Neuronal stem cell (in vitro differentiated cells): ENCODE measurements at regions not wholly inside any gene's neighbourhood (a gene's known extent, or its start where the extent isn't known, plus 50 kb on each side); places are given as distances from the start of the nearest gene placed in this dataset.

Experiments
- DNase-seq: peaks from one replicate; pipeline ENCODE4 v3.0.0-alpha.2; 2013; ENCODE audit warnings: low spot score
- H2AFZ ChIP-seq: one replicate; pipeline ENCODE4 v1.6.1; 2013; ENCODE audit warnings: mild to moderate bottlenecking, low read length, inconsistent platforms
- H2AK5ac ChIP-seq: 2 replicates; pipeline ENCODE4 v1.6.1; 2013; ENCODE audit warnings: low read depth, mild to moderate bottlenecking, inconsistent platforms, low read length, moderate library complexity, mixed read lengths
- H2BK120ac ChIP-seq: 2 replicates; pipeline ENCODE4 v1.6.1; 2013; ENCODE audit warnings: low read depth, mild to moderate bottlenecking, inconsistent platforms, low read length, moderate library complexity, mixed read lengths
- H2BK12ac ChIP-seq: one replicate; pipeline ENCODE4 v1.6.1; 2013; ENCODE audit warnings: low read length, inconsistent platforms
- H2BK15ac ChIP-seq: 2 replicates; pipeline ENCODE4 v1.6.1; 2013; ENCODE audit warnings: mild to moderate bottlenecking, low read length, inconsistent platforms, mixed read lengths
- H2BK5ac ChIP-seq: one replicate; pipeline ENCODE4 v1.6.1; 2013; ENCODE audit warnings: inconsistent platforms, mild to moderate bottlenecking, low read length, moderate library complexity
- H3K14ac ChIP-seq: one replicate; pipeline ENCODE4 v1.6.1; 2013; ENCODE audit warnings: low read length, inconsistent platforms
- H3K18ac ChIP-seq: 2 replicates; pipeline ENCODE4 v1.6.1; 2013; ENCODE audit warnings: low read length, inconsistent platforms
- H3K23ac ChIP-seq: 2 replicates; pipeline ENCODE4 v1.6.1; 2013; ENCODE audit warnings: low read depth, mild to moderate bottlenecking, mixed read lengths, low read length, inconsistent platforms; ENCODE audit not compliant: poor library complexity
- H3K27ac ChIP-seq: replicated peaks from 3 replicates; pipeline ENCODE4 v1.5.1; 2013; ENCODE audit warnings: low read length, inconsistent platforms
- H3K27me3 ChIP-seq, 3 experiments: 2 replicates each; pipeline ENCODE4 v1.6.1; 2013; ENCODE audit warnings: low read length in 3 of 3, mild to moderate bottlenecking in 2 of 3, inconsistent platforms in 1 of 3, low read depth in 1 of 3, mixed read lengths in 1 of 3, moderate library complexity in 1 of 3; ENCODE audit not compliant: control insufficient read depth in 3 of 3, insufficient read depth in 3 of 3
- H3K36me3 ChIP-seq, 2 donors: replicated peaks in 1 of 2; 2 replicates each; pipeline ENCODE4 v1.6.1; 2013; ENCODE audit warnings: low read length in 2 of 2; ENCODE audit not compliant: control insufficient read depth in 2 of 2, insufficient read depth in 2 of 2
- H3K4ac ChIP-seq: 2 replicates; pipeline ENCODE4 v1.6.1; 2013; ENCODE audit warnings: inconsistent platforms, mild to moderate bottlenecking, low read length, moderate library complexity
- H3K4me1 ChIP-seq, 2 donors: 1 replicate in 1 of 2; 2 replicates in 1 of 2; pipeline ENCODE4 v1.6.1; 2013; ENCODE audit warnings: low read length in 2 of 2, low read depth in 1 of 2; ENCODE audit not compliant: control insufficient read depth in 2 of 2, insufficient read depth in 1 of 2
- H3K4me2 ChIP-seq: one replicate; pipeline ENCODE4 v1.6.1; 2013; ENCODE audit warnings: mild to moderate bottlenecking, low read length, inconsistent platforms; ENCODE audit not compliant: insufficient read depth, poor library complexity, severe bottlenecking
- H3K4me3 ChIP-seq, 2 donors: 2 replicates each; pipeline ENCODE4 v1.5.1; 2013; ENCODE audit warnings: low read length in 2 of 2, mild to moderate bottlenecking in 2 of 2, inconsistent platforms in 1 of 2, moderate library complexity in 1 of 2
- H3K79me1 ChIP-seq: one replicate; pipeline ENCODE4 v1.6.1; 2013; ENCODE audit warnings: low read depth, mild to moderate bottlenecking, inconsistent platforms, low read length, moderate library complexity
- H3K9ac ChIP-seq: one replicate; pipeline ENCODE4 v1.6.1; 2013; ENCODE audit warnings: mild to moderate bottlenecking, low read depth, low read length, inconsistent platforms; ENCODE audit not compliant: poor library complexity
- H3K9me3 ChIP-seq, 2 donors: replicated peaks in 1 of 2; 2 replicates each; pipeline versions ENCODE3 to v1.6.1; 2013; ENCODE audit warnings: low read length in 2 of 2, mild to moderate bottlenecking in 2 of 2, inconsistent platforms in 1 of 2, low read depth in 1 of 2, mixed read lengths in 1 of 2, moderate library complexity in 1 of 2; ENCODE audit not compliant: control insufficient read depth in 2 of 2, insufficient read depth in 1 of 2
- H4K8ac ChIP-seq: one replicate; pipeline ENCODE4 v1.6.1; 2013; ENCODE audit warnings: low read depth, mild to moderate bottlenecking, inconsistent platforms, low read length, moderate library complexity
- H4K91ac ChIP-seq: one replicate; pipeline ENCODE4 v1.6.1; 2013; ENCODE audit warnings: low read length, low read depth, mild to moderate bottlenecking, inconsistent platforms; ENCODE audit not compliant: poor library complexity
- WGBS, 2 donors: extraction: QIAGEN DNeasy Blood & Tissue Kit; methylation state at CpG; one replicate each; pipeline ENCODE4 v1.1.7; 2013; ENCODE audit warnings: missing lambda C conversion rate in 2 of 2, mixed read lengths in 1 of 2; ENCODE audit not compliant: insufficient read length in 2 of 2, insufficient replicate concordance in 1 of 2; ENCODE audit errors: extremely low coverage in 2 of 2; 5-methylcytosine and 5-hydroxymethylcytosine counted together

- no peaks in the 10 kb centered on the region for H3K36me3 ChIP-seq
- no peak overlapping the region for H4K91ac ChIP-seq
These were observed 542.4 kb upstream of the C16orf82 start for GRCh38 chr16:26524281-26524680.

GRCh38 chr16:26524846-26525245 lies 541.9 kb upstream of the C16orf82 start:
- Histone ChIP-seq H3K4me2 (no peak overlapping the region), H3K9ac (no peak overlapping the region), H3K27me3 (no peaks in the 10 kb centered on the region), H3K23ac (no peak overlapping the region), H3K4ac (no peak overlapping the region), H2BK15ac (no peak overlapping the region), H3K4me1 (no peaks in the 10 kb centered on the region), H4K91ac (no peak overlapping the region), H3K79me1 (no peaks in the 10 kb centered on the region), H2BK120ac (no peak overlapping the region), H3K27ac (no peak overlapping the region), H2AFZ (no peak overlapping the region), H3K36me3 (no peaks in the 10 kb centered on the region), H2BK5ac (no peak overlapping the region), H3K18ac (no peak overlapping the region), H2AK5ac (no peak overlapping the region), H4K8ac (no peak overlapping the region), H3K4me3 (no peak overlapping the region), H3K9me3 (no peaks in the 10 kb centered on the region), H3K14ac (no peak overlapping the region), H2BK12ac (no peak overlapping the region)
- WGBS, 2 donors: no CpG with 5 or more reads among the region's 3 CpGs
- no peak for DNase-seq

More at GRCh38 chr16:26524281-26524680, 542.4 kb upstream of the C16orf82 start:
- Histone ChIP-seq H3K14ac (no peak overlapping the region), H3K4ac (no peak overlapping the region), H2BK12ac (no peak overlapping the region), H3K9me3 (no peaks in the 10 kb centered on the region), H3K4me3 (no peak overlapping the region), H3K23ac (no peak overlapping the region), H3K18ac (no peak overlapping the region), H4K8ac (no peak overlapping the region), H2BK15ac (no peak overlapping the region), H2AFZ (no peak overlapping the region), H3K9ac (no peak overlapping the region), H3K27me3 (no peaks in the 10 kb centered on the region), H3K4me1 (no peaks in the 10 kb centered on the region), H2AK5ac (no peak overlapping the region), H2BK120ac (no peak overlapping the region), H3K27ac (no peak overlapping the region), H2BK5ac (no peak overlapping the region), H3K79me1 (no peaks in the 10 kb centered on the region), H3K4me2 (no peak overlapping the region)
- no CpG with 5 or more reads among the region's 6 CpGs for WGBS, 2 donors
- no peak for DNase-seq

GRCh38 chr16:26525856-26526255 lies 540.9 kb upstream of the C16orf82 start:
- H3K4ac ChIP-seq: no peak overlapping the region
- no peak overlapping the region for H4K91ac ChIP-seq
- no peak overlapping the region for H3K27ac ChIP-seq
- H3K9ac ChIP-seq: no peak overlapping the region
- H4K8ac ChIP-seq: no peak overlapping the region
- no peak overlapping the region for H3K23ac ChIP-seq
- no peak overlapping the region for H3K4me3 ChIP-seq
- no peaks in the 10 kb centered on the region for H3K79me1 ChIP-seq
- no peaks in the 10 kb centered on the region for H3K36me3 ChIP-seq
- H3K4me1 ChIP-seq: no peaks in the 10 kb centered on the region
- H3K4me2 ChIP-seq: no peak overlapping the region
- no peak for DNase-seq
- no peaks in the 10 kb centered on the region for H3K9me3 ChIP-seq
- no peak overlapping the region for H2BK15ac ChIP-seq
- no peak overlapping the region for H3K18ac ChIP-seq
- no peak overlapping the region for H2BK5ac ChIP-seq
- no peak overlapping the region for H2BK12ac ChIP-seq
- H3K27me3 ChIP-seq: no peaks in the 10 kb centered on the region
- no peak overlapping the region for H3K14ac ChIP-seq
- H2AK5ac ChIP-seq: no peak overlapping the region
- no peak overlapping the region for H2BK120ac ChIP-seq
- H2AFZ ChIP-seq: no peak overlapping the region

DNA sequence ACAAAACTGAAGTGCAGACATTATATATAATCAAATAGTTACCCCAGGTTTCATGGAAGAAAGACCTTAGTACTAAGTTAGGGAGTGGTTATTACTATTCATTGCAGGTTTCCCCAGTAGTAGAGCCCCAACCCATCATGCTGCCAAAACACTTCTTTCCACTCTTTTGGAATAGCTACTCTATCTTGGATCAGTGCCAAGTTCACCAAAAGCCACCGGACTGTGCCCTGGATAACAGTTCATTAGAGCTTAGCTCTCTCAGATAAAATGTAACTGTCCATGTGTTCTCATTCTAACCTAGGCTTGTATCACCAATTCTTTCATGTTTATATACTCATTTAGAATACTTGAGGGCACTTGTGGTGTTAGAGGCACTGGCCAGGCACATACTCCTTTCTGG lies 540.1 kb upstream of the C16orf82 start:
- no peak overlapping the region for H2AK5ac ChIP-seq
- H3K4me1 ChIP-seq: no peaks in the 10 kb centered on the region
- H2BK5ac ChIP-seq: no peak overlapping the region
- H2BK15ac ChIP-seq: no peak overlapping the region
- no peak for DNase-seq
- H3K79me1 ChIP-seq: no peaks in the 10 kb centered on the region
- H3K27me3 ChIP-seq: no peaks in the 10 kb centered on the region
- no peaks in the 10 kb centered on the region for H3K36me3 ChIP-seq
- H2BK12ac ChIP-seq: no peak overlapping the region
- H3K18ac ChIP-seq: no peak overlapping the region
- no peak overlapping the region for H3K23ac ChIP-seq
- H3K14ac ChIP-seq: no peak overlapping the region
- H4K91ac ChIP-seq: no peak overlapping the region
- no peak overlapping the region for H4K8ac ChIP-seq
- no peaks in the 10 kb centered on the region for H3K9me3 ChIP-seq
- no peak overlapping the region for H2AFZ ChIP-seq
- no peak overlapping the region for H3K4ac ChIP-seq
- no peak overlapping the region for H3K27ac ChIP-seq
- no peak overlapping the region for H3K9ac ChIP-seq
- H2BK120ac ChIP-seq: no peak overlapping the region
- no CpG with 5 or more reads among the region's 1 CpG for WGBS, 2 donors
- H3K4me3 ChIP-seq: no peak overlapping the region
- no peak overlapping the region for H3K4me2 ChIP-seq
